ENCODE measurements at regions not wholly inside any gene's neighbourhood (a gene's known extent, or its start where the extent isn't known, plus 50 kb on each side); places are given as distances from the start of the nearest gene placed in this dataset.

DNA sequence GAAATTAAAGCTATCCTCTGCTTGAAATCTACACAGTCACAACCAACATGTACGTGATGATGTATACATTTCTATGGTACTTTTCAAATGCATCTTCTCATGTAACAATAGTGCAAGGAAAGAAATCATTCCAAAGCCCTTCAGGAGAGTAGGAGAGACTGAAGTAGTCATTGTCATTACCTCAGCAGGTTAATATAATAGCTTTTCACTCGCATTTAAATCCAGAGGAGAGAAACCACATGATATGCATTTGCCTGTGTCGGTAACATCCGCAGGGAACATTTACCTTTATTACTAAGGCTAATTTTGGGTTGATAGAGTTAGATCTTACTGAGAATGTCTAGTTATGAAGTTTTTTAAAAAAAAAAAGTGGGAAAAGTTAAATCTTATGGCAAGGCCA, 186.6 kb upstream of the DTNBP1 start:
- Mint-ChIP-seq H3K27me3 (ENCODE audit: insufficient read depth) (peaks cover 6% of the 10 kb centered on the region), H3K4me1 (ENCODE audit: low read depth) (no peaks in the 10 kb centered on the region), H3K4me3 (no peak overlapping the region), H3K36me3 (ENCODE audit: low read depth) (no peaks in the 10 kb centered on the region), H3K27ac (no peak overlapping the region), H3K9me3 (peaks cover 5% of the 10 kb centered on the region)
- intact Hi-C loops (cut with micrococcal nuclease): no loop called here
- DNase-seq (ENCODE audit: low spot score): no peak

DNA sequence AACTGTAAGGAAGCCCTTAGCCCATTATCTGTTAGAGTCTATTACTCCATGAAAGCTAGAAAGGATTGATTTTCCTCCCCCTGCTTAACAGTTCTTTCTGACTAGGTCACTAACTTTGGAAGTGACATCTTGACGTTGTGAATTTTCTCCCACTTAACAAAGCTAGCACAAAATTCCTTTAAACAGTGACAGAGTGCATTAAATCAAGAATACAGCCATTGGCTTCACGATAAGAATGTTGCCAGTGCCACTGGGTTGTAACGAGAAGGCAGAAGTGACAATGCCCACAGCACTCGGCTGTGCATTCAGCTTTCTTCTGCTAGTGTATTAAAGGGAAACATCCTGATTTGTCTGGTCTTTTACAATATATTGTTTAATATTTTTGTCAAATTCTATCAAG, 182.7 kb upstream of the DTNBP1 start:
- no peak overlapping the region for H3K4me3 Mint-ChIP-seq
- peaks cover 2% of the 10 kb centered on the region for H3K27me3 Mint-ChIP-seq (ENCODE audit: insufficient read depth)
- peaks cover 5% of the 10 kb centered on the region for H3K9me3 Mint-ChIP-seq
- no peaks in the 10 kb centered on the region for H3K4me1 Mint-ChIP-seq (ENCODE audit: low read depth)
- H3K27ac Mint-ChIP-seq: no peak overlapping the region
- intact Hi-C loops (cut with micrococcal nuclease): no loop called here
- DNase-seq (ENCODE audit: low spot score): no peak
- no peaks in the 10 kb centered on the region for H3K36me3 Mint-ChIP-seq (ENCODE audit: low read depth)

DNA sequence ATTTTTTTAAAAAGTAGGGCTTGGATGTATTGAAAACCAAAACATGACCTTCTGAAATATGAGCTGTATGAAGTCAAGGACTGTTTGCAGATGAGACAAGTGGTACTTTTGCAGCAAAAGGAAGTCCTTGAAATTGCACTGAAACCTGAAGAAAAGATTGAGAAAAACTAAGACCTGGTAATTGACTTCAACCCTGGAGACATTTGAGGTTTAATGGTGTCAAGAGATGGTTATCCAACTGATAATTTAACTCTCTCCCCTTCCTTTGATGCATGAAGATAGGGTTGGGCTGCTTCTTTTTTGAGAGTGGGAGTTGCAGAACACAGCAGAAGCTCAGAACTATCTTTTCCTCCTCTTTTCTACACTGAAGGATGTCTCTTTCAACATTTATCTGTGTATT, 180.9 kb upstream of the DTNBP1 start:
- DNase-seq (ENCODE audit: low spot score): no peak
- Mint-ChIP-seq H3K36me3 (ENCODE audit: low read depth) (no peaks in the 10 kb centered on the region), H3K27me3 (ENCODE audit: insufficient read depth) (peaks cover 2% of the 10 kb centered on the region), H3K4me1 (ENCODE audit: low read depth) (no peaks in the 10 kb centered on the region), H3K9me3 (peaks cover 5% of the 10 kb centered on the region), H3K4me3 (no peak overlapping the region), H3K27ac (no peak overlapping the region)
- intact Hi-C loops (cut with micrococcal nuclease): no loop called here

GRCh38 chr6:15843226-15843625, 180.4 kb upstream of the DTNBP1 start:
- intact Hi-C loops (cut with micrococcal nuclease): no loop called here
- Mint-ChIP-seq H3K9me3 (peaks cover 3% of the 10 kb centered on the region), H3K36me3 (ENCODE audit: low read depth) (no peaks in the 10 kb centered on the region), H3K4me1 (ENCODE audit: low read depth) (no peaks in the 10 kb centered on the region), H3K27me3 (ENCODE audit: insufficient read depth) (peaks cover 2% of the 10 kb centered on the region), H3K27ac (no peak overlapping the region), H3K4me3 (no peak overlapping the region)
- no peak for DNase-seq (ENCODE audit: low spot score)

DNA sequence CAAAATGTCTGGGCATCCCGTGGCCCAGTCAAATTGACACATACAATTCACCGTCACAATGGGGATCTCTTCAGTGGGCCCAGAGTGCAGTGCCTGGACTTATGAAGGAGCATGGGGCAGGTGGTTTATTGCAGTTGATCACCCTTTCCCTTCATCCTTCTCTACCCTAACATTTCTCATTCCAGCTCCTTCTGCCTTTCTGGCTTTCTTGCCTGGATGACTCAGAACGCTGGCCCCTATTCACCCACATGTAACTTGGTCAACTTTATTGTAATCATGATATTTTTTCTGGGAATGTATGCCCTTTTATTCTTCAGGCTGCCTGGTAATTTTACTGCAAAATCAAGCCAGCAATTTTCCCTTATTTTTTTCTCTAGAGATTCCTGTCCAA, 179.9 kb upstream of the DTNBP1 start:
- Mint-ChIP-seq H3K27me3 (ENCODE audit: insufficient read depth) (peaks cover 2% of the 10 kb centered on the region), H3K4me1 (ENCODE audit: low read depth) (no peaks in the 10 kb centered on the region), H3K36me3 (ENCODE audit: low read depth) (no peaks in the 10 kb centered on the region), H3K4me3 (no peak overlapping the region), H3K9me3 (no peaks in the 10 kb centered on the region), H3K27ac (no peak overlapping the region)
- no peak for DNase-seq (ENCODE audit: low spot score)
- intact Hi-C loops (cut with micrococcal nuclease): no loop called here

- no peak overlapping the region for H3K27ac Mint-ChIP-seq
- H3K4me1 Mint-ChIP-seq (ENCODE audit: low read depth): no peaks in the 10 kb centered on the region
- no peaks in the 10 kb centered on the region for H3K9me3 Mint-ChIP-seq
- peaks cover 2% of the 10 kb centered on the region for H3K27me3 Mint-ChIP-seq (ENCODE audit: insufficient read depth)
- intact Hi-C loops (cut with micrococcal nuclease): no loop called here
- DNase-seq (ENCODE audit: low spot score): no peak
- no peaks in the 10 kb centered on the region for H3K36me3 Mint-ChIP-seq (ENCODE audit: low read depth)
- H3K4me3 Mint-ChIP-seq: no peak overlapping the region
Observed at GRCh38 chr6:15841937-15842726, 179.3 kb upstream of the DTNBP1 start.

DNA sequence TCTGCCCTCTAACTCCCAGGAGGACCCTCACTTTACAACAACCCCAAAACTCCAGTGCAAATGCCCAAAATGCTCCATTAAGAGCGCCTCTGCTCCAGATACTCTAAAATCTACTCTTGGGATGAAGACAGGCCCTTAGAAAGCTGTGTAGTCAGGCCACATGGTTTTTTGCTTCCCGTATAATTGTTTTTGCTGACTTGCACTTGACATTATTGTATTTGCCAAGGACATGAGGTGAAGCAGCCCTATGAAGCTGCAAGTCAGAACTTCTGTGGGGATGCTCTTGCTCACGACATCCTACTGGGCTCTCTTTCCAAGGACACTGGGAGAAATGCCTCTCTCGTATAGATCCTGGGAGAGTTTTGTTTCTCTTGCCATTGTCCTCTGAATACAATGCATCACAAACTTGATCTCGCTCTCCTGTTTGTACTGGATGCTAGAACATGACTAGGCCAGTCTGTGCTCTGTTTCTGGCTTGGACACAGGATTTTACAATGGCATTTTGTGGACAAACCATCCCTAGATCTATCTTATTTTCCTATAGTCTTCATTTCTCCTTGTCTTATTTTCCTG, 177.2 kb upstream of the DTNBP1 start:
- Mint-ChIP-seq H3K4me1 (ENCODE audit: low read depth) (no peaks in the 10 kb centered on the region), H3K36me3 (ENCODE audit: low read depth) (no peaks in the 10 kb centered on the region), H3K27ac (no peak overlapping the region), H3K4me3 (no peak overlapping the region), H3K27me3 (ENCODE audit: insufficient read depth) (peaks cover 4% of the 10 kb centered on the region), H3K9me3 (no peaks in the 10 kb centered on the region)
- intact Hi-C loops (cut with micrococcal nuclease): no loop called here
- DNase-seq (ENCODE audit: low spot score): no peak

- H3K4me1 Mint-ChIP-seq (ENCODE audit: low read depth): no peaks in the 10 kb centered on the region
- no peak for DNase-seq (ENCODE audit: low spot score)
- H3K4me3 Mint-ChIP-seq: no peak overlapping the region
- no peak overlapping the region for H3K27ac Mint-ChIP-seq
- no peaks in the 10 kb centered on the region for H3K9me3 Mint-ChIP-seq
- H3K36me3 Mint-ChIP-seq (ENCODE audit: low read depth): no peaks in the 10 kb centered on the region
- intact Hi-C loops (cut with micrococcal nuclease): no loop called here
- peaks cover 1% of the 10 kb centered on the region for H3K27me3 Mint-ChIP-seq (ENCODE audit: insufficient read depth)
Observed at GRCh38 chr6:15837205-15837604, 174.4 kb upstream of the DTNBP1 start.

GRCh38 chr6:15832841-15833240, 170.0 kb upstream of the DTNBP1 start:
- no peaks in the 10 kb centered on the region for H3K4me1 Mint-ChIP-seq (ENCODE audit: low read depth)
- H3K27ac Mint-ChIP-seq: no peak overlapping the region
- H3K4me3 Mint-ChIP-seq: no peak overlapping the region
- no peak for DNase-seq (ENCODE audit: low spot score)
- no peaks in the 10 kb centered on the region for H3K36me3 Mint-ChIP-seq (ENCODE audit: low read depth)
- H3K9me3 Mint-ChIP-seq: no peaks in the 10 kb centered on the region
- intact Hi-C loops (cut with micrococcal nuclease): no loop called here
- H3K27me3 Mint-ChIP-seq (ENCODE audit: insufficient read depth): peaks cover 3% of the 10 kb centered on the region

DNA sequence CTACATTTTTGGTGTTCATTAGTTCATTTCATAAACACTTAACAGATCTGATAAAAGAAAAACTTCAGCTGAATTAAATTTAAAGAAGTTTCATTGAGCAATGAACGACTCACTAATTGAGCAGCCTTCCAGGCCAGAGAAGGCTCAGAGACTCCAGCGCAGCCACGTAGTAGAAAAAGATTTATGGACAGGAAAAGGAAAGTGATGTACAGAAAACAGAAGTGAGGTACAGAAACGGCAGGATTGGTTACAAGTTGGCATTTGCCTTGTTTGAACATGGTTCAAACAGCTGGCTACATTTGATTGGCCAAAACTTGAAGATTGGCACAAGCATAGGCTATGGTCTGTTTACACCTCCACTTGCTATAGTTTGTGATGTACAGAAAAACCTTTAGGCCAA, 166.3 kb upstream of the DTNBP1 start:
- Mint-ChIP-seq H3K27me3 (ENCODE audit: insufficient read depth) (peaks cover 4% of the 10 kb centered on the region), H3K9me3 (no peaks in the 10 kb centered on the region), H3K36me3 (ENCODE audit: low read depth) (no peaks in the 10 kb centered on the region), H3K27ac (no peak overlapping the region), H3K4me1 (ENCODE audit: low read depth) (no peaks in the 10 kb centered on the region), H3K4me3 (no peak overlapping the region)
- intact Hi-C loops (cut with micrococcal nuclease): no loop called here
- DNase-seq (ENCODE audit: low spot score): no peak

GRCh38 chr6:15827496-15828255, 164.8 kb upstream of the DTNBP1 start:
- Mint-ChIP-seq H3K4me3 (no peak overlapping the region), H3K9me3 (no peaks in the 10 kb centered on the region), H3K36me3 (ENCODE audit: low read depth) (no peaks in the 10 kb centered on the region), H3K27me3 (ENCODE audit: insufficient read depth) (peaks cover 10% of the 10 kb centered on the region), H3K27ac (no peak overlapping the region), H3K4me1 (ENCODE audit: low read depth) (peaks cover 5% of the 10 kb centered on the region)
- intact Hi-C loops (cut with micrococcal nuclease): no loop called here
- DNase-seq (ENCODE audit: low spot score): no peak

DNA sequence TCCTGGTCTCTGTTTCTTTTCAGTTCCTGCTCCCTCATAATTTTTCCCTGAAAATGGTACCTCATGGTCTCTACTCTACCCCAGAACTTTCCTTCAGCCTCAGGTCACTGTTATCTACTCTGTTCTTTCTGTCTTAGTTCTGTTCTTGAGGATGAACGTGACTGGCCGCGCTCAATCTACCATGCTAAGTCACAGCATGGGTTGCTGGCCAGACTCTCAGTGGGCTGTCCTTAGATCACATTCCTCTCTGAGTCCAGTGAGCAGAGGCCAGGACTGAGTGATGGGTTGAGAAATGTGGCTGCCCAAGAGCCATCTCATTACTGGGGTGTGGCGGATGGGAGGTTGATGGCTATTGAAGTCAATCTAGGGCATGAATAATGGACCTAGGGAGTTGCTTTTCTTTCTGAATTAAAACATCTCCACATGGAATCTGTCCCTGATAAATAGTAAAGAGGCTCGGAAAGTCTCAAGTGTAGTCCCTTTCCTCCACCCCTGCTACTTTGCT, 164.0 kb upstream of the DTNBP1 start:
- Mint-ChIP-seq H3K36me3 (ENCODE audit: low read depth) (no peaks in the 10 kb centered on the region), H3K27me3 (ENCODE audit: insufficient read depth) (peaks cover 13% of the 10 kb centered on the region), H3K9me3 (no peaks in the 10 kb centered on the region), H3K27ac (no peak overlapping the region), H3K4me1 (ENCODE audit: low read depth) (peaks cover 5% of the 10 kb centered on the region), H3K4me3 (no peak overlapping the region)
- DNase-seq (ENCODE audit: low spot score): no peak
- intact Hi-C loops (cut with micrococcal nuclease): no loop called here

DNA sequence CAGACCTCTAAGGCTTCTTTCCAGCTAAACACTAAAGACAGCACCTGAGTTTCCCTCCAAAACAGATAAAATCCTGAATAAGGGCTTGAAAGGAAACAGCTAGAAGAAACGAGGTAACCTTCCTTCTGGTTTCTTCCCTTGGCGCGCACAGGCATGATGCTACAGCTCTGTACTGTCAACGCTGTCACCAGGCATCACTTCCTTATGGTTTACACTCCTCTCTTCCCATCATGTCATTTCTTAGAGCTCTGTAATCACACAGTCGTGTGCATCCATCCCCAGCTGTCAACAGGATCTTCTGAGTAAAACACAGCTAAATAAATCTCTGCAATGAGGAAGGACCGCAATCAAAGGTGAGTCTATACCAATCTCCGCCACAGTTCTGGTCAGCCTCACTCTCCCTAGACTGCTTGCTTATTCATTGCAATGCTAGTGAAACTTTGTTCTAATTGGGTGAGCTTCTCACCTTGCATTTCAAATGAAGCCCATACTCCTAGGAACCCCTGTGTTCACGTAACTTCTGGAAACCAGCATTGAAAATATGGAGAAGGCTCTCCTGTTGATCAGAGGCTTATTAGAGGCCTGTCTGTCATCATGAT, 162.6 kb upstream of the DTNBP1 start:
- intact Hi-C loops (cut with micrococcal nuclease): no loop called here
- H3K4me3 Mint-ChIP-seq: no peak overlapping the region

More for the DNA sequence above, 162.6 kb upstream of the DTNBP1 start:
- H3K36me3 Mint-ChIP-seq (ENCODE audit: low read depth): no peaks in the 10 kb centered on the region
- H3K27ac Mint-ChIP-seq: no peak overlapping the region
- no peaks in the 10 kb centered on the region for H3K9me3 Mint-ChIP-seq
- H3K4me1 Mint-ChIP-seq (ENCODE audit: low read depth): peaks cover 5% of the 10 kb centered on the region
- H3K27me3 Mint-ChIP-seq (ENCODE audit: insufficient read depth): peaks cover 16% of the 10 kb centered on the region
- DNase-seq (ENCODE audit: low spot score): no peak

Measured in activated T-helper 1 cell treated with anti-CD3 and anti-CD28 coated beads, Interleukin-12 subunit alpha, Interleukin-12 subunit beta, Interleukin-2, Interleukin-4 antibody, amounts not matched to agents 30 ng/mL and 10 ng/mL and 1 ng/mL, durations not matched to agents 14 hours and 24 hours and 36 hours (primary cell).